Endothelial cell of umbilical vein (primary cell): ENCODE measurements at regions not wholly inside any gene's neighbourhood (a gene's known extent, or its start where the extent isn't known, plus 50 kb on each side); places are given as distances from the start of the nearest gene placed in this dataset.

Experiments
- BruUV-seq: library from RNA; stranded (reverse); fragments of 400-500 nt; replicated peaks from 2 replicates; lab custom pipeline; 2021; lab: Mats Ljungman, UMichigan
- CTCF ChIA-PET: fragments of 300-600, 350-600 bp; sonication (Branson Sonifier 250); formaldehyde crosslinking; loops from one replicate; lab custom pipeline; 2021; ENCODE audit warnings: antibody characterized with exemption, inconsistent platforms; lab: Charles Lee
- POLR2A ChIA-PET: fragments of 300-600, 350-600 bp; sonication (Branson Sonifier 250); formaldehyde crosslinking; loops from one replicate; lab custom pipeline; 2021; ENCODE audit warnings: antibody characterized with exemption, inconsistent platforms; lab: Charles Lee
- DNase-seq: peaks from one replicate; pipeline ENCODE4 v3.0.0-alpha.2; 2011; ENCODE audit warnings: low read depth, low spot score
- FAIRE-seq: peaks from 2 replicates; lab custom pipeline; 2011; peaks lifted over from hg19 to GRCh38; lab: Jason Lieb, UNC
- H2AFZ ChIP-seq: 2 replicates; pipeline ENCODE4 v1.6.0; 2012; ENCODE audit warnings: low read depth, low read length, control low read depth, inconsistent platforms
- H3K27ac ChIP-seq: 2 replicates; pipeline ENCODE4 v1.5.1; 2011; ENCODE audit warnings: low read depth, mild to moderate bottlenecking, control low read depth, low read length, moderate library complexity; ENCODE audit not compliant: insufficient read depth
- H3K27me3 ChIP-seq, 2 experiments: 2 replicates each; pipeline versions ENCODE4 v1.6.0 to v1.6.1; 2011; ENCODE audit warnings: low read length in 2 of 2, mixed read lengths in 1 of 2; ENCODE audit not compliant: control insufficient read depth in 2 of 2, insufficient read depth in 2 of 2
- H3K36me3 ChIP-seq, 2 experiments: 2 replicates in 1 of 2; 3 replicates in 1 of 2; pipeline ENCODE4 v1.5.1; 2011; ENCODE audit warnings: low read length in 2 of 2, mild to moderate bottlenecking in 1 of 2, moderate library complexity in 1 of 2; ENCODE audit not compliant: control insufficient read depth in 2 of 2, insufficient read depth in 2 of 2; ENCODE audit errors: extremely low read depth in 1 of 2
- H3K4me1 ChIP-seq: 3 replicates; pipeline ENCODE4 v1.5.1; 2011; ENCODE audit warnings: mild to moderate bottlenecking, low read length; ENCODE audit not compliant: control insufficient read depth, insufficient read depth; ENCODE audit errors: extremely low read depth
- H3K4me2 ChIP-seq: 2 replicates; pipeline ENCODE4 v1.6.1; 2011; ENCODE audit warnings: low read length, control low read depth, mixed read lengths; ENCODE audit not compliant: insufficient read depth
- H3K4me3 ChIP-seq, 3 experiments: fragments of 200-600 bp in 1 of 3; sonication (generic), shearing (Covaris generic) in 1 of 3; replicated peaks in 1 of 3; 2 replicates each; pipeline ENCODE4 v1.5.1; 2011 to 2016; ENCODE audit warnings: control low read depth in 3 of 3, low read length in 3 of 3, mild to moderate bottlenecking in 2 of 3, inconsistent platforms in 1 of 3, low read depth in 1 of 3, moderate library complexity in 1 of 3; ENCODE audit not compliant: insufficient read depth in 1 of 3
- H3K79me2 ChIP-seq: 2 replicates; pipeline ENCODE4 v1.6.0; 2012; ENCODE audit warnings: low read length, inconsistent platforms; ENCODE audit not compliant: control insufficient read depth, insufficient read depth
- H3K9ac ChIP-seq: replicated peaks from 2 replicates; pipeline ENCODE3; 2011; ENCODE audit warnings: low read length, control low read depth; ENCODE audit not compliant: insufficient read depth; ENCODE audit errors: extremely low read depth
- H3K9me1 ChIP-seq: replicated peaks from 3 replicates; pipeline ENCODE4 v1.6.0; 2011; ENCODE audit warnings: mild to moderate bottlenecking, low read length; ENCODE audit not compliant: control insufficient read depth, insufficient read depth; ENCODE audit errors: extremely low read depth
- H3K9me3 ChIP-seq: replicated peaks from 2 replicates; pipeline ENCODE4 v1.5.1; 2012; ENCODE audit warnings: low read length, inconsistent platforms; ENCODE audit not compliant: control insufficient read depth, insufficient read depth
- H4K20me1 ChIP-seq: replicated peaks from 2 replicates; pipeline ENCODE3; 2011; ENCODE audit warnings: mild to moderate bottlenecking, low read length; ENCODE audit not compliant: control insufficient read depth, insufficient read depth; ENCODE audit errors: extremely low read depth
- CTCF ChIP-seq, 2 donors: IDR thresholded peaks; 1 replicate in 1 of 2; 2 replicates in 1 of 2; pipeline ENCODE4 v1.5.1; 2011; ENCODE audit warnings: low read length in 2 of 2, mild to moderate bottlenecking in 2 of 2, moderate library complexity in 2 of 2, control low read depth in 1 of 2, inconsistent platforms in 1 of 2, low read depth in 1 of 2; ENCODE audit not compliant: insufficient read depth in 1 of 2; ENCODE audit errors: extremely low read depth in 1 of 2
- FOS ChIP-seq: IDR thresholded peaks from 2 replicates; pipeline ENCODE4 v1.6.1; 2011; ENCODE audit warnings: mild to moderate bottlenecking, low read length, moderate library complexity, borderline replicate concordance; ENCODE audit not compliant: insufficient read depth
- GATA2 ChIP-seq: IDR thresholded peaks from 2 replicates; pipeline ENCODE4 v1.7.0; 2011; ENCODE audit warnings: low read depth, mild to moderate bottlenecking, moderate library complexity, mixed read lengths, low read length; ENCODE audit not compliant: insufficient read length, insufficient read depth
- JUN ChIP-seq: IDR thresholded peaks from 2 replicates; pipeline ENCODE4 v1.6.1; 2011; ENCODE audit warnings: borderline replicate concordance, low read depth; ENCODE audit not compliant: insufficient read length, insufficient read depth
- MYC ChIP-seq: IDR thresholded peaks from one replicate; pipeline ENCODE4 v1.6.1; 2011; ENCODE audit warnings: mild to moderate bottlenecking, low read depth, low read length
- POLR2A ChIP-seq: IDR thresholded peaks from 2 replicates; pipeline ENCODE4 v1.6.1; 2012; ENCODE audit warnings: low read depth, mild to moderate bottlenecking, control low read depth, low read length
- POLR2AphosphoS5 ChIP-seq: IDR thresholded peaks from 2 replicates; pipeline ENCODE4 v1.6.1; 2012; ENCODE audit warnings: low read depth, mild to moderate bottlenecking, control low read depth, low read length, moderate library complexity; ENCODE audit not compliant: insufficient read depth
- dilution Hi-C: fragments of 300-500 bp; cut with MboI; formaldehyde crosslinking; loops from one replicate; pipeline ENCODE4 v1.15.0; 2019; ENCODE audit warnings: low sequenced_read_pairs; ENCODE audit not compliant: extremely low pct_ligation_motif_present
- intact Hi-C: fragments of 100-400 bp; cut with micrococcal nuclease; formaldehyde crosslinking; loops from one replicate; pipeline ENCODE4 v1.10.0; 2022
- TF ChIP-seq, protein P1 (sequence below): IDR thresholded peaks from 2 replicates; pipeline ENCODE4 v1.6.1; 2011; ENCODE audit not compliant: insufficient read depth, insufficient read length

- no peaks in the 10 kb centered on the region for H3K9me1 ChIP-seq
- no peak overlapping the region for H3K4me2 ChIP-seq
- H3K9me3 ChIP-seq: no peaks in the 10 kb centered on the region
- no peaks in the 10 kb centered on the region for H4K20me1 ChIP-seq
- H3K36me3 ChIP-seq: no peaks in the 10 kb centered on the region
- ChIA-PET POLR2A (no interaction called here), CTCF (no interaction called here)
- H3K27me3 ChIP-seq: no peaks in the 10 kb centered on the region
- H3K27ac ChIP-seq: no peak overlapping the region
- FAIRE-seq: no peak
- dilution Hi-C loops: no loop called here
- H2AFZ ChIP-seq: no peak overlapping the region
- intact Hi-C loops: no loop called here
- no peaks in the 10 kb centered on the region for H3K79me2 ChIP-seq
- H3K9ac ChIP-seq: no peak overlapping the region
- H3K4me3 ChIP-seq: no peak overlapping the region
- DNase-seq: no peak
- BruUV-seq: no TSS peak
- H3K4me1 ChIP-seq: no peaks in the 10 kb centered on the region
- no peak for TF ChIP-seq POLR2AphosphoS5
- TF ChIP-seq POLR2A: no peak
- TF ChIP-seq JUN: no peak
- TF ChIP-seq MYC: no peak
- TF ChIP-seq GATA2: no peak
- TF ChIP-seq, protein P1, sequence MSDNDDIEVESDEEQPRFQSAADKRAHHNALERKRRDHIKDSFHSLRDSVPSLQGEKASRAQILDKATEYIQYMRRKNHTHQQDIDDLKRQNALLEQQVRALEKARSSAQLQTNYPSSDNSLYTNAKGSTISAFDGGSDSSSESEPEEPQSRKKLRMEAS: no peak
- no peak for TF ChIP-seq FOS
- no peak for TF ChIP-seq CTCF (IDR thresholded peaks at IDR 0.05; ENCODE audit: extremely low read depth in 1 of 2, insufficient read depth in 1 of 2, low read depth in 1 of 2, low read length in 2 of 2)
These were observed 52.6 kb upstream of the ACSF3 start for GRCh38 chr16:89040861-89041570.
